HEK293 (cell line): ENCODE measurements at regions not wholly inside any gene's neighbourhood (a gene's known extent, or its start where the extent isn't known, plus 50 kb on each side); places are given as distances from the start of the nearest gene placed in this dataset.

Experiments used
- CTCF ChIA-PET: fragments of 350-600 bp; formaldehyde crosslinking; extraction: SDS; loops from one replicate; lab custom pipeline; 2021; ENCODE audit warnings: antibody characterized with exemption; lab: Yijun Ruan, JAX
- POLR2A ChIA-PET: fragments of 300-600 bp; formaldehyde crosslinking; extraction: SDS; loops from one replicate; lab custom pipeline; 2020; ENCODE audit warnings: antibody characterized with exemption, inconsistent platforms; lab: Yijun Ruan, JAX
- H3K27ac ChIP-seq: fragments of 200-500 bp; sonication (Bioruptor generic); 2 replicates; pipeline ENCODE4 v1.5.1; 2014; ENCODE audit warnings: low read depth, low read length, control low read depth, inconsistent platforms; ENCODE audit errors: extremely low read depth
- H3K36me3 ChIP-seq, 2 experiments: fragments of 200-500 bp in 1 of 2; sonication (Bioruptor generic) in 1 of 2; 1 replicate in 1 of 2; 2 replicates in 1 of 2; pipeline ENCODE4 v1.5.1; 2014 to 2017; ENCODE audit warnings: inconsistent platforms in 2 of 2, low read length in 2 of 2; ENCODE audit not compliant: control insufficient read depth in 2 of 2, insufficient read depth in 1 of 2
- H3K4me1 ChIP-seq: fragments of 200-500 bp; sonication (Bioruptor generic); 2 replicates; pipeline ENCODE4 v1.5.1; 2014; ENCODE audit warnings: mild to moderate bottlenecking, low read length, inconsistent platforms; ENCODE audit not compliant: control insufficient read depth, insufficient read depth
- H3K4me3 ChIP-seq: 2 replicates; pipeline ENCODE4 v1.5.1; 2011; ENCODE audit warnings: low read depth, mild to moderate bottlenecking, control low read depth, low read length, moderate library complexity
- H3K9me3 ChIP-seq: fragments of 200-500 bp; sonication (Bioruptor generic); 2 replicates; pipeline ENCODE4 v1.5.1; 2014; ENCODE audit warnings: low read depth, low read length, inconsistent platforms; ENCODE audit not compliant: control insufficient read depth, insufficient read depth
- BCL11B ChIP-seq: fragments of 450-650 bp; formaldehyde crosslinking; IDR thresholded peaks from 2 replicates; pipeline ENCODE4 v1.5.1; 2016; ENCODE audit warnings: low read depth, missing biosample characterization, missing genetic modification characterization
- GLI2 ChIP-seq: fragments of 450-650 bp; formaldehyde crosslinking; IDR thresholded peaks from 2 replicates; pipeline ENCODE4; 2017; ENCODE audit warnings: missing biosample characterization, missing genetic modification characterization, low read depth, borderline replicate concordance
- INSM2 ChIP-seq: fragments of 450-650 bp; formaldehyde crosslinking; IDR thresholded peaks from 2 replicates; pipeline ENCODE4 v1.5.1; 2016; ENCODE audit warnings: missing biosample characterization, missing genetic modification characterization
- KLF17 ChIP-seq: fragments of 450-650 bp; formaldehyde crosslinking; IDR thresholded peaks from 2 replicates; pipeline ENCODE4 v1.5.1; 2016; ENCODE audit warnings: missing biosample characterization, missing genetic modification characterization
- KLF9 ChIP-seq: fragments of 450-650 bp; formaldehyde crosslinking; IDR thresholded peaks from 2 replicates; pipeline ENCODE4 v1.5.1; 2016; ENCODE audit warnings: missing biosample characterization, missing genetic modification characterization, low read depth
- MEIS1 ChIP-seq: sonication (generic); formaldehyde crosslinking; IDR thresholded peaks from 2 replicates; pipeline ENCODE4 v1.8.1; 2022; ENCODE audit warnings: missing genetic modification reagents, mild to moderate bottlenecking, borderline replicate concordance
- PRDM4 ChIP-seq: fragments of 450-650 bp; formaldehyde crosslinking; IDR thresholded peaks from 2 replicates; pipeline ENCODE4 v1.5.1; 2017; ENCODE audit warnings: missing biosample characterization, missing genetic modification characterization
- ZFP3 ChIP-seq: fragments of 450-650 bp; formaldehyde crosslinking; IDR thresholded peaks from 2 replicates; pipeline ENCODE4 v1.5.1; 2016; ENCODE audit warnings: low read depth, missing biosample characterization, missing genetic modification characterization
- ZNF239 ChIP-seq: fragments of 450-650 bp; formaldehyde crosslinking; IDR thresholded peaks from 2 replicates; pipeline ENCODE4 v1.5.1; 2016; ENCODE audit warnings: missing biosample characterization, missing genetic modification characterization
- ZNF302 ChIP-seq: fragments of 450-650 bp; formaldehyde crosslinking; IDR thresholded peaks from 2 replicates; pipeline ENCODE4 v1.5.1; 2016; ENCODE audit warnings: missing biosample characterization, missing genetic modification characterization, low read depth
- ZNF37A ChIP-seq: fragments of 450-650 bp; IDR thresholded peaks from 2 replicates; pipeline ENCODE4 v1.5.1; 2018; ENCODE audit warnings: missing biosample characterization, missing genetic modification characterization
- ZNF426 ChIP-seq: fragments of 450-650 bp; formaldehyde crosslinking; IDR thresholded peaks from 2 replicates; pipeline ENCODE4 v1.5.1; 2017; ENCODE audit warnings: missing biosample characterization, missing genetic modification characterization, mild to moderate bottlenecking, inconsistent platforms, moderate library complexity
- ZNF558 ChIP-seq: fragments of 450-650 bp; formaldehyde crosslinking; IDR thresholded peaks from 2 replicates; pipeline ENCODE4 v1.5.1; 2016; ENCODE audit warnings: missing biosample characterization, missing genetic modification characterization
- ZNF560 ChIP-seq: fragments of 450-650 bp; formaldehyde crosslinking; IDR thresholded peaks from 2 replicates; pipeline ENCODE4 v1.5.1; 2017; ENCODE audit warnings: missing biosample characterization, missing genetic modification characterization, borderline replicate concordance
- ZNF623 ChIP-seq: fragments of 450-650 bp; formaldehyde crosslinking; IDR thresholded peaks from 2 replicates; pipeline ENCODE4 v1.5.1; 2016; ENCODE audit warnings: missing biosample characterization, missing genetic modification characterization
- ZNF692 ChIP-seq: fragments of 450-650 bp; formaldehyde crosslinking; IDR thresholded peaks from 2 replicates; pipeline ENCODE4 v1.5.1; 2016; ENCODE audit warnings: missing biosample characterization, missing genetic modification characterization
- ZNF701 ChIP-seq: fragments of 450-650 bp; formaldehyde crosslinking; IDR thresholded peaks from 2 replicates; pipeline ENCODE4 v1.5.1; 2016; ENCODE audit warnings: missing biosample characterization, missing genetic modification characterization
- ZNF791 ChIP-seq: fragments of 450-650 bp; formaldehyde crosslinking; IDR thresholded peaks from 2 replicates; pipeline ENCODE4 v1.5.1; 2016; ENCODE audit warnings: missing biosample characterization, missing genetic modification characterization

GRCh38 chr2:236740506-236740905, 170.9 kb downstream of the ACKR3 start (continued):
- no peak for TF ChIP-seq KLF17 (tag by site-specific recombination)
- TF ChIP-seq ZNF791 (tag by site-specific recombination): no peak
- no peak for TF ChIP-seq PRDM4 (tag by site-specific recombination)
- no peak for TF ChIP-seq ZNF558
- TF ChIP-seq ZNF239 (tag by site-specific recombination): no peak

DNA sequence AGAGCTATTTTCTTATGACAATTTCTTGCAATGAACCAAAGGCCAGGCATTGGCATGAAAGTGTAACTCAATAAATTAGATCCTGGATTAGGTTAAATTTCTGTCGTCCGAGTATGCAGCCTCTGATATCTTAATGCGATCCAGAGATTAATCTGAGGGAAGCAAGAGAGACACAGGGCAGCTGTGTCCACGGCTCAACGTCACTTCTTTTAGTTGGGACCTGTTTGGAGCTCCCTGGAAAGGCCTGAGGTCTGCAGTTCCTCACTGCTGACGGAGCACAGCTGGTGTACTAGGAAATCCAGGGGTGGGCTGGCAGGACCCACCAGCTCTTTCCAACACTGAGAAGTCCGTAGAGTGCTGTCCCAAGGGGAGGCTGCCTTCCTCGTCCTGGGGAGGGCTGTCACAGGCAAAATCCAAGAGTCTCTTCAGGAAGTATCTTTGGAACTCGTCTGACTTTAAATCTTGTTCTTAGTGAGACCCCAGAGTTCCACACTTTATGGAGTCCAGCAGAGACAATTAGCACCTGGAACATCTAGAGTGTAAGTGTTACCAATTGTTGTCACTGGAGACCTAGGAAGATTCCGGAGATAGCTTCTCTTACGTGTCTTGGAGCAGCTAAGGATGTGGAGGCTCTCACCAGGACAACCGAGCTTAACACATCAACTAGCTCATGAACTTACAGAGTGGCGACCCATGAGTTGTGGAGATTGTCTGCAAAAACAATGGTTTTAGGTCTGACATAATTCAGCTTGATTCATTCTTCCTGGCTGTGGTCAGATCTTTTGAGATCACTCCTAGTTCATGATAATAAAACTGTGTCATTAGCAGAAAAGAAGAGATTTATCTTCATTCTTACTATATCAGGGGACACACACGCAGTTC, 173.7 kb downstream of the ACKR3 start:
- no peaks in the 10 kb centered on the region for H3K4me1 ChIP-seq
- H3K9me3 ChIP-seq: no peaks in the 10 kb centered on the region
- POLR2A ChIA-PET: no interaction called here
- H3K27ac ChIP-seq: no peak overlapping the region
- H3K4me3 ChIP-seq: no peak overlapping the region
- CTCF ChIA-PET: interaction anchor here (0.5 to 1.4 kb wide), 2 partner anchors 10 to 13 kb away, joined by 3 to 6 read pairs; no protein-coding TSS in a partner anchor
- no peaks in the 10 kb centered on the region for H3K36me3 ChIP-seq
- TF ChIP-seq MEIS1 (CRISPR knock-in tag) (no peak), ZNF560 (no peak), GLI2 (tag by site-specific recombination) (no peak), ZNF426 (tag by site-specific recombination) (no peak), INSM2 (tag by site-specific recombination) (no peak), KLF9 (tag by site-specific recombination) (no peak), ZFP3 (tag by site-specific recombination) (no peak), ZNF302 (no peak), BCL11B (tag by site-specific recombination) (no peak), ZNF692 (tag by site-specific recombination) (no peak), ZNF701 (tag by site-specific recombination) (no peak), ZNF37A (tag by site-specific recombination) (no peak), ZNF623 (tag by site-specific recombination) (no peak)
